Muscle of leg (tissue), 3 donors: ENCODE measurements at regions not wholly inside any gene's neighbourhood (a gene's known extent, or its start where the extent isn't known, plus 50 kb on each side); places are given as distances from the start of the nearest gene placed in this dataset.

Experiments
- DNase-seq: peaks from one replicate; pipeline ENCODE4 v3.0.0; 2013
- H3K27ac ChIP-seq: one replicate; pipeline ENCODE4 v1.5.1; 2013; ENCODE audit warnings: mild to moderate bottlenecking, low read length, control low read depth
- H3K27me3 ChIP-seq: one replicate; pipeline ENCODE4 v1.6.1; 2013; ENCODE audit warnings: low read length; ENCODE audit not compliant: control insufficient read depth, insufficient read depth
- H3K36me3 ChIP-seq: one replicate; pipeline ENCODE4 v1.6.1; 2013; ENCODE audit warnings: low read length; ENCODE audit not compliant: control insufficient read depth, insufficient read depth
- H3K4me1 ChIP-seq: one replicate; pipeline ENCODE4 v1.6.1; 2013; ENCODE audit warnings: low read length; ENCODE audit not compliant: control insufficient read depth, insufficient read depth
- H3K4me3 ChIP-seq: one replicate; pipeline ENCODE4 v1.5.1; 2013; ENCODE audit warnings: low read length, control low read depth
- H3K9me3 ChIP-seq: replicated peaks from 2 replicates; pipeline ENCODE4 v1.6.1; 2013; ENCODE audit warnings: low read depth, low read length; ENCODE audit not compliant: control insufficient read depth
- WGBS: methylation state at CpG from one replicate; pipeline ENCODE4 v1.1.5; 2013; ENCODE audit warnings: missing lambda C conversion rate; ENCODE audit not compliant: insufficient coverage; 5-methylcytosine and 5-hydroxymethylcytosine counted together

DNA sequence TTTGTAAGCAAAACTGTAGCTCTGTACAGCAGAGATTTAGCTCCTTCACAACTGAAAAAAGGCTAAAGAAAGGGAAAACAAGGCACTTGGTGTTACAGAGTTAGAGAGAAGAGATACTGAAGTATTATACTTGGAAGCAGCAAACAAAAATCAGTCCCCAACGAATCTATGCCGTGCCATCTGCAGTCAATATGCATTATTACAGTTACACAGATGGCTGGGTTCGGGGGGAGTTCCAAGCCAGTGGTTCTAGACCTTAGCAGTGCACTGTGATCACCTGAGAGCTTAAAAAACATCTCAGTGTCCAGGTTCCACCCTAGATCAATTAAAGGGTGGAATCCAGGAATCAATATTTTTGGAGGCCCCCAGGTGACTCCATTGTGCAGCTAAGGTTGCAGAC is 489.9 kb downstream of the SHISA9 start:
- no peaks in the 10 kb centered on the region for H3K27me3 ChIP-seq
- 82% methylated on average over 2 of the region's 3 CpGs for WGBS
- no peaks in the 10 kb centered on the region for H3K4me1 ChIP-seq
- H3K36me3 ChIP-seq, result no peaks in the 10 kb centered on the region
- no peak overlapping the region for H3K4me3 ChIP-seq
- H3K27ac ChIP-seq, result no peak overlapping the region
- peaks cover 5% of the 10 kb centered on the region for H3K9me3 ChIP-seq
- DNase-seq, result no peak

DNA sequence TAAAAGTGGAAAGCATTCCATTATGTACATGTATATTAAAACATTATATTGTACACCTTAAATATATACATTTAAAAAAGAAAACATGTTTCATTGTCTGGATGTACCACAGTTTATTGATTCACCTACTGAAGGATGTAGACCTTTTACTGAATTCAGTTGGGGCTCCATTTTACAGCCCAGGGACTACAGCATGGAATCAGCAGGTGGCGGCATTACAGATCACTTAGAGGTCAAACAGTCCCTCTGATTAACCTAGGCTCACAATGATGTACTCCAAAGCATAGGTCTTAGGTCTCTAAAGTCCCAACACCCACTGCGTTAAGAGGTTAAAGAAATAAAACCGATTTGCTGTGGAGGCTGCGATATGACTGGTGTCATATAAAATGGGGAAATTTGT is 490.9 kb downstream of the SHISA9 start:
- no peaks in the 10 kb centered on the region for H3K4me1 ChIP-seq
- no peak overlapping the region for H3K27ac ChIP-seq
- peaks cover 4% of the 10 kb centered on the region for H3K9me3 ChIP-seq
- DNase-seq, result no peak
- H3K27me3 ChIP-seq, result no peaks in the 10 kb centered on the region
- no peaks in the 10 kb centered on the region for H3K36me3 ChIP-seq
- no peak overlapping the region for H3K4me3 ChIP-seq
- WGBS, result 80% methylated on average over 1 of the region's 4 CpGs

DNA sequence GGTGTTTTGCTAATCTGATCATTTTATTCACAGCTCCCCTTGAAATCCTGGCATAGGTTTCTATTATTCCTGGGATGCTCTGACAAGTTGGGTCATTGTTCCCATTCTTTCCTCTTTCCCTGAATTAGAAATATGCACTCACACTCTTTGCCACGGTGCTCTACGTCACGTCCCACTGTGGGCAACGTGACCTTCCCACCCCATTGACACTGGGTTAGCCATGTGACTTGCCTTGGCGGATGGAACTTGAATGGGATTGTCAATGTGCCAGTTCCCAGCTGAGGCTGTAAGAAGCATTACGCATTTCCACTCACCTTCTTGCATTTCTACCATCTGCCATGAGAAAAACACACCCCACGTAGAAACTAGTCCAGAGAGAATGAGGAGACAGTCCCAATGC is 492.4 kb downstream of the SHISA9 start:
- WGBS, result 63% methylated on average over 5 of the region's 7 CpGs
- H3K27ac ChIP-seq, result no peak overlapping the region

DNA sequence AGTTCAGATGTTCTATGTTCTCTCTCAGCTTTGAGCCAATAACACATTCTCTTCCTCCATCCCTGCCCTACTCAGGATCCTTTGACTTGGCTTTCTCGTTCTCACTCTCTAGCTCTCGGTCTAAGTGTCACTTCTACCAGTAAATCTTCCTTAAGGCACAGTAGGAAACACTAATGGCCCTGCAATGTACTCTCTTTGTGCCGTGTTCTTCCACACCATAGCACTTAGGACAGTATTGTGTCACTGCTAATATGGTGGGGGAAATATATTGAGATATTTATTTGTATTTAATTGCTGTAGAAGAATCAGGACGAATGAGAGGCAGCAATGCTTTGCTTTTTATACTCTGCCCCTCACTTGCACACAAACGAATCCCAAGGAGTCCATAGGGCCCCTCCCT is 493.1 kb downstream of the SHISA9 start:
- Histone ChIP-seq H3K4me3 (no peak overlapping the region), H3K27me3 (no peaks in the 10 kb centered on the region), H3K27ac (no peak overlapping the region), H3K9me3 (peaks cover 2% of the 10 kb centered on the region), H3K4me1 (no peaks in the 10 kb centered on the region), H3K36me3 (no peaks in the 10 kb centered on the region)
- WGBS, result 73% methylated on average over 2 of the region's 5 CpGs
- DNase-seq, result no peak

More for the DNA sequence above, 492.4 kb downstream of the SHISA9 start:
- no peaks in the 10 kb centered on the region for H3K4me1 ChIP-seq
- H3K36me3 ChIP-seq, result no peaks in the 10 kb centered on the region
- no peaks in the 10 kb centered on the region for H3K27me3 ChIP-seq
- DNase-seq, result no peak
- no peaks in the 10 kb centered on the region for H3K9me3 ChIP-seq
- no peak overlapping the region for H3K4me3 ChIP-seq

DNA sequence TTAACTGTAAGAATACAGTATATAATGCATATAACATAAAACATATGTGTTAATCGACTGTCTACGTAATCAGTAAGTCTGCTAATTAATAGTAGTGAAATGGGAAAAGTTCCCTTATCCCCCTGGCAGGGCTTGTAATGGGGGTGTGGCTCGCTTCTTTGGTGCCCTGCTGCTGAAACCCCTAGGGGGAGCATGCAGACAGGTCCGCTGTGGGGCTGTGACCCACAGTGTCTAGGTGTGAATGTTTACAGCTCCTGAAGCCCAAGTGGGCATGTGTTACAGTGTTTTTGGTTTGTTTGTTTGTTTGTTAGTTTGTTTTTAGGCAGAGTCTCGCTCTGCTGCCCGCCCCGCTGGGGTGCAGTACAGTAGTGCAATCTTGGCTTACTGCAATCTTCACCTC is 495.7 kb downstream of the SHISA9 start:
- 83% methylated on average over 3 of the region's 7 CpGs for WGBS
- no peaks in the 10 kb centered on the region for H3K27me3 ChIP-seq
- no peak for DNase-seq
- no peak overlapping the region for H3K27ac ChIP-seq
- H3K4me1 ChIP-seq, result no peaks in the 10 kb centered on the region
- no peaks in the 10 kb centered on the region for H3K36me3 ChIP-seq
- H3K4me3 ChIP-seq, result no peak overlapping the region
- H3K9me3 ChIP-seq, result peaks cover 2% of the 10 kb centered on the region

DNA sequence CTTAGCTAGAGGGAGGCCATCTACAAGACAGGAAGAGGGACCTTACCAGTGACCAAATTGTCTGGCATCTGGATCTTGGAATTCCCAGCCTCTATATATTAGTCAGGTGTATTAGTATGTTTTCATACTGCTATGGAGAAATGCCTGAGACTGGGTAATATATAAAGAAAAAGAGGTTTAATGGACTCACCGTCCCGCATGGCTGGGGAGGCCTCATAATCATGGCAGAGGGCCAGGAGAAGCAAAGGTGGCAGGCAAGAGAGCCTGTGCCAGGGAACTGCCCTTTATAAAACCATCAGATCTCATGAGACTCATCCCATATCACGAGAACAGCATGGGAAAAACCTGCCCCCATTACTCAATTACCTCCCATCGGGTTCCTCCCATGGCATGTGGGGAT is 500.2 kb downstream of the SHISA9 start:
- Histone ChIP-seq H3K27me3 (no peaks in the 10 kb centered on the region), H3K4me1 (no peaks in the 10 kb centered on the region), H3K4me3 (no peak overlapping the region), H3K36me3 (no peaks in the 10 kb centered on the region), H3K9me3 (peaks cover 4% of the 10 kb centered on the region), H3K27ac (no peak overlapping the region)
- DNase-seq, result no peak
- WGBS, result 100% methylated on average over 1 of the region's 4 CpGs

DNA sequence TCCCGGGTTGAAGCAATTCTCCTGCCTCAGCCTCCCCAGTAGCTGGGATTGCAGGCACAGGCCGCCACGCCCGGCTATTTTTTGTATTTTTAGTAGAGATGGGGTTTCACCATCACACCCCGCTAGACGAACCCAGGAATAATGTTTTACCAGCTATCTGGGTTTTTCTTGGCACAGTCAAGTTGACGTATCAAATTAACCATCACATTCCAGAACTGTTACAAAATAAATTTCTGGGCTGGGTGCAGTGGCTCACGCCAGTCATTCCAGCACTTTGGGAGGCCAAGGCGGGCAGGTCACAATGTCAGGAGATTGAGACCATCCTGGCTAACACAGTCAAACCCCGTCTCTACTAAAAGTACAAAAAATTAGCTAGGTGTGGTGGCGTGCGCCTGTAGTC is 501.2 kb downstream of the SHISA9 start:
- no peak for DNase-seq
- Histone ChIP-seq H3K27me3 (no peaks in the 10 kb centered on the region), H3K9me3 (peaks cover 4% of the 10 kb centered on the region), H3K27ac (no peak overlapping the region), H3K4me1 (no peaks in the 10 kb centered on the region), H3K36me3 (no peaks in the 10 kb centered on the region), H3K4me3 (no peak overlapping the region)
- 92% methylated on average over 3 of the region's 12 CpGs for WGBS

DNA sequence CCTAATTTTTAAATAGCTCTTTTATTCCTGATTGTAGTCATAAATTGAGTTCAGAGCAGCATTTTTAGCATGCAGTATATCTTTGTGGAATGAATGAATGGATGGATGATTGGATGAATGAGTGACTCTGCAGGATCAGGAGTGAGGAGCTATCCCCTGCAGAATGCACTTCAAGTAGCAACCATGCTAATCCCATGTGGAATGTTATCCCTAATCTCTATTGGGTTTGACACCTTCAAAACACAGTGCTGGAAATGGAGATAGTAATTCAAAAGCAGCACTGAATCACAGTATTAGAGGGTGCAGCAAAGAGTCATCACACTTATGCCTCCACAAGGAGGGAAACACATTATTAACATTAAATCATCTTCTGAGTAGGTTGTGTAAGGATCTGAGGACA is 501.9 kb downstream of the SHISA9 start:
- Histone ChIP-seq H3K9me3 (peaks cover 4% of the 10 kb centered on the region), H3K27ac (no peak overlapping the region), H3K4me1 (no peaks in the 10 kb centered on the region), H3K36me3 (no peaks in the 10 kb centered on the region), H3K27me3 (no peaks in the 10 kb centered on the region), H3K4me3 (no peak overlapping the region)
- DNase-seq, result no peak

DNA sequence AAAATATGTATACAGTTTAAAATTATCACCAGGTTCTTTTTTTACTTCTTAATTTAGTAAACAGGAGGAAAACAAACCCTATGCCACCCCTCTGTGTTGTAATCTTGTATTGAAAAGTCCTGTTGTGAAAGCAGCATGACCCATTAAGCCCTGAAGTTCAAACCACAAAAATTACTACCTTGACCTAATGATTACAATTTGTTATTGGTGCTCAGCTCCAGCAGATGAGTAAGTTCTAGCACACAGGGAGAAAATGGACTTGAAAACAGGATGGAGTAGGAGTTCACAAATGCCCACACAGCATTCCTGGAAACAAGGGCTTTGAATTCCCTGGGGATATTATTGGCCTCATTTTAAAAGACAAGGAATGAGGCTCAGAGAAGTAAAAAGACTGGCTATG is 505.8 kb upstream of the ERCC4 start:
- no peak overlapping the region for H3K27ac ChIP-seq
- no peaks in the 10 kb centered on the region for H3K27me3 ChIP-seq
- no peaks in the 10 kb centered on the region for H3K36me3 ChIP-seq
- no peak for DNase-seq
- H3K9me3 ChIP-seq, result peaks cover 2% of the 10 kb centered on the region
- H3K4me1 ChIP-seq, result no peaks in the 10 kb centered on the region
- H3K4me3 ChIP-seq, result no peak overlapping the region

DNA sequence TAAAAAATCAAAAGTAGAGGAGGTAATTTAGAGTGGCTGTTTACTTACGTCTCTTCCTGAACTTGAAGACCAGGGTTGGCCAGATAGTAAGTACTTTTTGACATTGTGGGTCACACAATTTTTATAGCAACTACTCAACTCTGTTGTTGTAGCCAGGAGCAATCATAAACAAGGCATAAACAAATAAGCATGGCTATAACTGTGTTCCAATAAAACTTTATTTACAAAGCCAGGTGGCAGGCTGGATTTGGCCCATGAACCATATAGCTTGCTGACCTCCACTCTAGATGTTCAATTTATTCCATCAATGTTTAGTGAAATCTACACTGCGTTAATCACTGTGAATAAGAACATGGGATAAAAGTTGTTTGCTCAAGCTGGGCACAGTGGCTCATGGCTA is 500.4 kb upstream of the ERCC4 start:
- Histone ChIP-seq H3K27me3 (no peaks in the 10 kb centered on the region), H3K4me3 (no peak overlapping the region), H3K9me3 (no peaks in the 10 kb centered on the region), H3K27ac (no peak overlapping the region), H3K4me1 (no peaks in the 10 kb centered on the region), H3K36me3 (no peaks in the 10 kb centered on the region)
- DNase-seq, result no peak
- 100% methylated on average over 1 of the region's 2 CpGs for WGBS

DNA sequence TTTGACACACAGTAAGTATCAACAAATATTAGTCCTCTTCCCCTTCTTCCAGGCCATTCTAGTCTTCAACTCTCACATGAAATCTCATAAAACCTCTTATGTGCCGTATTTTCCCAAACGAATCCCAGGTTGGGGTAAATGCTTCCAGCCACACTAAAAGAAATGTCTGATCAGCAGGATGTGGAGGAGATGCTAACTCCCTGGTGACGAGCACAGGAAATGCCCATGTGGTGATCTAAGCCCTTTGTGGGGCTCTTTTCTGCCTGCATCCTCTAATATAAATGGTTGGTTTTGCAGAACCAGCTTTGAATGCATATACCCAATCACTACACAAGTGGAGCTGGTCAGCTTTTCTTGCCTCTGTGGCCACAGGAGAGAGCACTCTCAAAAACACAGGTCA is 498.2 kb upstream of the ERCC4 start:
- H3K4me1 ChIP-seq, result no peaks in the 10 kb centered on the region
- no CpG with 5 or more reads among the region's 3 CpGs for WGBS
- no peaks in the 10 kb centered on the region for H3K9me3 ChIP-seq
- no peak for DNase-seq
- no peak overlapping the region for H3K27ac ChIP-seq
- H3K4me3 ChIP-seq, result no peak overlapping the region
- no peaks in the 10 kb centered on the region for H3K27me3 ChIP-seq
- H3K36me3 ChIP-seq, result no peaks in the 10 kb centered on the region
